Esophagus muscularis mucosa (tissue), 4 donors: ENCODE measurements at regions not wholly inside any gene's neighbourhood (a gene's known extent, or its start where the extent isn't known, plus 50 kb on each side); places are given as distances from the start of the nearest gene placed in this dataset.
A peak's percentile ranks its signal among the peaks of the same experiment; 100 is the strongest.

Source experiments
- DNase-seq: peaks from one replicate; pipeline ENCODE4 v3.0.0-alpha.2; 2017; ENCODE audit errors: extremely low spot score
- H3K27ac ChIP-seq, 4 donors: fragments of 200-600 bp; sonication (generic); replicated peaks in 1 of 4; 1 replicate in 3 of 4; 2 replicates in 1 of 4; pipeline ENCODE4 v1.5.1; 2016 to 2019; ENCODE audit warnings: mild to moderate bottlenecking in 1 of 4
- H3K27me3 ChIP-seq, 4 donors: fragments of 200-600 bp; sonication (generic); one replicate each; pipeline versions ENCODE4 v1.5.1 to v1.6.0; 2016 to 2019
- H3K36me3 ChIP-seq, 4 donors: fragments of 200-600 bp; sonication (generic); one replicate each; pipeline ENCODE4 v1.5.1; 2016 to 2019
- H3K4me1 ChIP-seq, 4 donors: fragments of 200-600 bp; sonication (generic); one replicate each; pipeline ENCODE4 v1.5.1; 2016 to 2019
- H3K4me3 ChIP-seq, 4 donors: fragments of 200-600 bp; sonication (generic); 1 replicate in 2 of 4; 2 replicates in 2 of 4; pipeline ENCODE4 v1.5.1; 2016 to 2019; ENCODE audit warnings: mild to moderate bottlenecking in 4 of 4, moderate library complexity in 1 of 4
- H3K9me3 ChIP-seq, 4 donors: fragments of 200-600 bp; sonication (generic); 1 replicate in 3 of 4; 2 replicates in 1 of 4; pipeline ENCODE4 v1.5.1; 2016 to 2019
- CTCF ChIP-seq, 3 experiments: fragments of 200-600 bp in 2 of 3; fragments of 450-650 bp in 1 of 3; sonication (generic) in 2 of 3; IDR thresholded peaks; one replicate each; pipeline ENCODE4 v1.5.1; 2017 to 2019; ENCODE audit warnings: antibody characterized with exemption in 3 of 3, mild to moderate bottlenecking in 2 of 3, moderate library complexity in 1 of 3
- EP300 ChIP-seq: sonication (generic); formaldehyde crosslinking; IDR thresholded peaks from one replicate; pipeline ENCODE4 v1.6.1; 2017; ENCODE audit warnings: antibody characterized with exemption
- POLR2A ChIP-seq: fragments of 450-650 bp; IDR thresholded peaks from one replicate; pipeline ENCODE4 v1.6.1; 2017; ENCODE audit warnings: antibody characterized with exemption, moderate library complexity, mild to moderate bottlenecking, low read depth
- POLR2AphosphoS5 ChIP-seq, 2 donors: sonication (generic); formaldehyde crosslinking; IDR thresholded peaks; one replicate each; pipeline ENCODE4 v1.6.1; 2017; ENCODE audit warnings: antibody characterized with exemption in 2 of 2
- WGBS: methylation state at CpG from one replicate; pipeline ENCODE4 v1.1.5; 2018; 5-methylcytosine and 5-hydroxymethylcytosine counted together
- intact Hi-C: fragments of 100-400 bp; cut with DNase I; formaldehyde crosslinking; loops from one replicate; pipeline ENCODE4 v1.15.1; 2023

- intact Hi-C loops = loop anchor here (2.0 to 5.0 kb wide), 2 partner anchors 73 to 86 kb away; no protein-coding TSS in a partner anchor
- peak overlapping the region; percentile 78 to 93 (median 85) for H3K4me3 ChIP-seq
- no peaks in the 10 kb centered on the region for H3K9me3 ChIP-seq
- no peak for DNase-seq
- no peaks in the 10 kb centered on the region for H3K27me3 ChIP-seq
- TF ChIP-seq CTCF (IDR thresholded peaks at IDR 0.05) (no peak), POLR2AphosphoS5 (IDR thresholded peaks at IDR 0.05) (peak in 1 of 2 donors; percentile 24)
- peaks cover 54 to 67% (median 60%) of the 10 kb centered on the region in 4 donors for H3K4me1 ChIP-seq
- H3K36me3 ChIP-seq = no peaks in the 10 kb centered on the region
- peak overlapping the region; percentile 96 to 99 (median 98) for H3K27ac ChIP-seq
- WGBS = 28% methylated on average over 21 of the region's 25 CpGs
Observed at GRCh38 chr1:39104158-39105060, 78.3 kb downstream of the NDUFS5 start.

GRCh38 chr1:39105061-39105840 lies 79.1 kb downstream of the NDUFS5 start:
- no peaks in the 10 kb centered on the region for H3K27me3 ChIP-seq
- peak overlapping the region; percentile 78 to 93 (median 85) for H3K4me3 ChIP-seq
- intact Hi-C loops = loop anchor here (2.0 to 5.0 kb wide), 2 partner anchors 72 to 86 kb away; no protein-coding TSS in a partner anchor
- TF ChIP-seq EP300 (no peak), POLR2AphosphoS5 (IDR thresholded peaks at IDR 0.05) (peak; percentile 5 to 79), CTCF (IDR thresholded peaks at IDR 0.05) (no peak)
- WGBS = 0% methylated on average over 8 of the region's 116 CpGs
- peak overlapping the region; percentile 96 to 99 (median 98) for H3K27ac ChIP-seq
- no peaks in the 10 kb centered on the region for H3K9me3 ChIP-seq
- H3K4me1 ChIP-seq = peaks cover 60 to 75% (median 68%) of the 10 kb centered on the region in 4 donors
- DNase-seq = no peak
- H3K36me3 ChIP-seq = no peaks in the 10 kb centered on the region

GRCh38 chr1:39105841-39106765 lies 80.0 kb downstream of the NDUFS5 start:
- no peaks in the 10 kb centered on the region for H3K9me3 ChIP-seq
- intact Hi-C loops = loop anchor here (2.0 to 5.0 kb wide), 2 partner anchors 71 to 85 kb away; no protein-coding TSS in a partner anchor
- H3K4me1 ChIP-seq = peaks cover 69 to 84% (median 77%) of the 10 kb centered on the region in 4 donors
- TF ChIP-seq CTCF (IDR thresholded peaks at IDR 0.05) = no peak
- TF ChIP-seq EP300 = no peak
- TF ChIP-seq POLR2A = no peak
- no peak for TF ChIP-seq POLR2AphosphoS5 (IDR thresholded peaks at IDR 0.05)
- no peak for DNase-seq
- H3K27ac ChIP-seq = peak overlapping the region; percentile 96 to 99 (median 98)
- no peaks in the 10 kb centered on the region for H3K36me3 ChIP-seq
- H3K27me3 ChIP-seq = no peaks in the 10 kb centered on the region
- 2% methylated on average over 9 of the region's 39 CpGs for WGBS
- H3K4me3 ChIP-seq = peak overlapping the region; percentile 78 to 93 (median 85)

- Histone ChIP-seq H3K9me3 (no peaks in the 10 kb centered on the region), H3K4me1 (peaks cover 69 to 91% (median 83%) of the 10 kb centered on the region in 4 donors), H3K4me3 (peak overlapping the region; percentile 78 to 93 (median 85)), H3K36me3 (no peaks in the 10 kb centered on the region), H3K27me3 (no peaks in the 10 kb centered on the region), H3K27ac (peak overlapping the region; percentile 96 to 99 (median 98))
- intact Hi-C loops = loop anchor here (5.0 kb wide), 1 partner anchor 70 kb away; no protein-coding TSS in a partner anchor
- no peak for TF ChIP-seq POLR2A
- TF ChIP-seq POLR2AphosphoS5 (IDR thresholded peaks at IDR 0.05) = peak in 1 of 2 donors; percentile 12
- 29% methylated on average over 4 of the region's 4 CpGs for WGBS
- no peak for DNase-seq
Observed at GRCh38 chr1:39106801-39107327, 80.7 kb downstream of the NDUFS5 start.
